H1 (cell line): ENCODE measurements at regions not wholly inside any gene's neighbourhood (a gene's known extent, or its start where the extent isn't known, plus 50 kb on each side); places are given as distances from the start of the nearest gene placed in this dataset.

Source experiments
- CTCF ChIA-PET: fragments of 300-600 bp; sonication (Branson Sonifier 250); formaldehyde crosslinking; loops from one replicate; lab custom pipeline; 2021; ENCODE audit not compliant: partially characterized antibody; lab: Charles Lee
- POLR2A ChIA-PET: fragments of 300-600 bp; sonication (Branson Sonifier 250); formaldehyde crosslinking; loops from one replicate; lab custom pipeline; 2021; ENCODE audit warnings: inconsistent platforms; ENCODE audit not compliant: partially characterized antibody; lab: Charles Lee
- DNase-seq, 2 experiments: peaks; one replicate each; pipeline versions ENCODE4 v3.0.0 to v3.0.0-alpha.2; 2010 to 2022; ENCODE audit warnings: low spot score in 2 of 2, low read depth in 1 of 2, mixed read lengths in 1 of 2
- FAIRE-seq: peaks from 2 replicates; lab custom pipeline; 2011; peaks lifted over from hg19 to GRCh38; lab: Jason Lieb, UNC
- H2AFZ ChIP-seq: 2 replicates; pipeline ENCODE4 v1.8.1; 2012; ENCODE audit warnings: low read length, inconsistent platforms
- H2AK5ac ChIP-seq: 2 replicates; pipeline ENCODE4 v1.6.1; 2013; ENCODE audit warnings: low read depth, low read length
- H2BK120ac ChIP-seq: replicated peaks from 2 replicates; pipeline ENCODE3; 2013; ENCODE audit warnings: low read depth, low read length, inconsistent platforms
- H2BK12ac ChIP-seq: 2 replicates; pipeline ENCODE4 v1.6.1; 2013; ENCODE audit warnings: low read depth, low read length
- H2BK15ac ChIP-seq: 2 replicates; pipeline ENCODE4 v1.6.1; 2013; ENCODE audit warnings: low read length
- H2BK20ac ChIP-seq: 2 replicates; pipeline ENCODE4 v1.6.1; 2013; ENCODE audit warnings: low read length
- H2BK5ac ChIP-seq: 2 replicates; pipeline ENCODE4 v1.6.1; 2013; ENCODE audit warnings: low read depth, low read length
- H3K14ac ChIP-seq: 2 replicates; pipeline ENCODE4 v1.6.1; 2013; ENCODE audit warnings: inconsistent platforms; ENCODE audit not compliant: insufficient read length
- H3K18ac ChIP-seq: 2 replicates; pipeline ENCODE4 v1.6.1; 2013; ENCODE audit warnings: low read length; ENCODE audit errors: extremely low read depth
- H3K23ac ChIP-seq: 2 replicates; pipeline ENCODE4 v1.6.1; 2013; ENCODE audit warnings: inconsistent platforms; ENCODE audit not compliant: insufficient read length
- H3K23me2 ChIP-seq: 2 replicates; pipeline ENCODE4 v1.6.1; 2013; ENCODE audit warnings: low read depth, low read length
- H3K27ac ChIP-seq: 2 replicates; pipeline ENCODE4 v1.6.1; 2011; ENCODE audit warnings: low read depth, low read length, inconsistent platforms
- H3K27me3 ChIP-seq, 4 experiments: replicated peaks in 1 of 4; 1 replicate in 1 of 4; 2 replicates in 3 of 4; pipeline versions ENCODE4 v1.6.1 to v1.8.1; 2011 to 2013; ENCODE audit warnings: low read length in 3 of 4, mild to moderate bottlenecking in 3 of 4, inconsistent platforms in 2 of 4, mixed read lengths in 2 of 4, moderate library complexity in 1 of 4; ENCODE audit not compliant: control insufficient read depth in 3 of 4, insufficient read depth in 3 of 4; ENCODE audit errors: extremely low read depth in 1 of 4
- H3K36me3 ChIP-seq, 4 experiments: 2 replicates each; pipeline versions ENCODE4 v1.6.1 to v1.8.1; 2011 to 2013; ENCODE audit warnings: mild to moderate bottlenecking in 4 of 4, low read length in 3 of 4, moderate library complexity in 2 of 4, control low read depth in 1 of 4, inconsistent platforms in 1 of 4; ENCODE audit not compliant: insufficient read depth in 4 of 4, control insufficient read depth in 2 of 4
- H3K4ac ChIP-seq: replicated peaks from 2 replicates; pipeline ENCODE3; 2013; ENCODE audit warnings: low read length, low read depth, mixed read lengths, inconsistent platforms; ENCODE audit not compliant: insufficient read length
- H3K4me1 ChIP-seq, 4 experiments: replicated peaks in 1 of 4; 1 replicate in 1 of 4; 2 replicates in 3 of 4; pipeline versions ENCODE4 v1.6.1 to v1.8.1; 2011 to 2013; ENCODE audit warnings: low read length in 3 of 4, inconsistent platforms in 2 of 4, mixed read lengths in 1 of 4; ENCODE audit not compliant: insufficient read depth in 4 of 4, control insufficient read depth in 3 of 4
- H3K4me2 ChIP-seq, 2 experiments: 2 replicates each; pipeline versions ENCODE4 v1.6.1 to v1.8.1; 2011 to 2013; ENCODE audit warnings: low read depth in 2 of 2, low read length in 2 of 2, control low read depth in 1 of 2, inconsistent platforms in 1 of 2, mild to moderate bottlenecking in 1 of 2; ENCODE audit not compliant: insufficient read depth in 1 of 2
- H3K4me3 ChIP-seq, 4 experiments: fragments of 200-600, 300-600 bp in 1 of 4; sonication (generic), shearing (Covaris generic), sonication (Bioruptor Twin) in 1 of 4; 2 replicates each; pipeline versions ENCODE4 v1.5.1 to v1.8.1; 2011 to 2016; ENCODE audit warnings: low read length in 4 of 4, low read depth in 3 of 4, control low read depth in 2 of 4, inconsistent platforms in 2 of 4, mild to moderate bottlenecking in 2 of 4, mixed read lengths in 1 of 4, moderate library complexity in 1 of 4; ENCODE audit not compliant: insufficient read depth in 2 of 4; ENCODE audit errors: extremely low read depth in 1 of 4
- H3K56ac ChIP-seq: replicated peaks from 2 replicates; pipeline ENCODE3; 2013; ENCODE audit warnings: low read depth, mild to moderate bottlenecking, mixed read lengths, low read length, inconsistent platforms; ENCODE audit not compliant: insufficient read length
- H3K79me1 ChIP-seq: 2 replicates; pipeline ENCODE4 v1.6.1; 2013; ENCODE audit warnings: low read depth, low read length, control low read depth
- H3K79me2 ChIP-seq, 2 experiments: 2 replicates each; pipeline versions ENCODE4 v1.6.1 to v1.8.1; 2012 to 2013; ENCODE audit warnings: low read length in 2 of 2, mild to moderate bottlenecking in 2 of 2, inconsistent platforms in 1 of 2; ENCODE audit not compliant: insufficient read depth in 2 of 2, control insufficient read depth in 1 of 2
- H3K9ac ChIP-seq, 4 experiments: replicated peaks in 1 of 4; 1 replicate in 1 of 4; 2 replicates in 3 of 4; pipeline versions ENCODE4 v1.6.1 to v1.8.1; 2011 to 2013; ENCODE audit warnings: low read depth in 3 of 4, low read length in 3 of 4, control low read depth in 2 of 4, mild to moderate bottlenecking in 2 of 4, moderate library complexity in 2 of 4, inconsistent platforms in 1 of 4; ENCODE audit errors: extremely low read depth in 1 of 4
- H3K9me3 ChIP-seq, 2 experiments: 2 replicates each; pipeline versions ENCODE4 v1.6.1 to v1.8.1; 2012 to 2013; ENCODE audit warnings: mild to moderate bottlenecking in 2 of 2, moderate library complexity in 2 of 2, control low read depth in 1 of 2, inconsistent platforms in 1 of 2, low read depth in 1 of 2, low read length in 1 of 2, mixed read lengths in 1 of 2; ENCODE audit not compliant: insufficient read depth in 2 of 2
- H4K20me1 ChIP-seq, 2 experiments: replicated peaks in 1 of 2; 2 replicates each; pipeline versions ENCODE3 to v1.8.1; 2011 to 2013; ENCODE audit warnings: inconsistent platforms in 2 of 2, low read length in 2 of 2, mild to moderate bottlenecking in 1 of 2; ENCODE audit not compliant: insufficient read depth in 2 of 2, control insufficient read depth in 1 of 2
- H4K5ac ChIP-seq: 2 replicates; pipeline ENCODE4 v1.6.1; 2013; ENCODE audit warnings: low read length, low read depth, mixed read lengths, inconsistent platforms; ENCODE audit not compliant: insufficient read length
- H4K8ac ChIP-seq: 2 replicates; pipeline ENCODE4 v1.8.0; 2013; ENCODE audit warnings: mild to moderate bottlenecking, moderate library complexity, low read length, inconsistent platforms; ENCODE audit not compliant: insufficient read depth; ENCODE audit errors: extremely low read depth
- H4K91ac ChIP-seq: replicated peaks from 2 replicates; pipeline ENCODE3; 2013; ENCODE audit warnings: low read length, mixed read lengths, inconsistent platforms; ENCODE audit not compliant: insufficient read length
- ASH2L ChIP-seq: fragments of 200-600, 300-600 bp; sonication (generic); IDR thresholded peaks from one replicate; pipeline ENCODE4 v1.7.1; 2017; ENCODE audit warnings: low read length
- POU5F1 ChIP-seq: IDR thresholded peaks from 2 replicates; pipeline ENCODE4 v1.6.1; 2011; ENCODE audit warnings: low read depth, mild to moderate bottlenecking, low read length, moderate library complexity
- SP1 ChIP-seq: IDR thresholded peaks from 2 replicates; pipeline ENCODE4 v1.6.1; 2011; ENCODE audit warnings: low read depth, low read length
- WGBS, 2 experiments: shearing (Covaris generic) in 1 of 2; methylation state at CpG; one replicate each; pipeline versions ENCODE4 v1.1.6 to v1.1.7; 2013 to 2015; ENCODE audit warnings: low lambda C conversion rate in 2 of 2, mixed read lengths in 2 of 2, inconsistent platforms in 1 of 2, low coverage in 1 of 2, missing lambda C conversion rate in 1 of 2; ENCODE audit not compliant: insufficient replicate concordance in 2 of 2, insufficient coverage in 1 of 2, insufficient read length in 1 of 2; ENCODE audit errors: extremely low coverage in 1 of 2, missing lambda C conversion rate in 1 of 2; 5-methylcytosine and 5-hydroxymethylcytosine counted together

DNA sequence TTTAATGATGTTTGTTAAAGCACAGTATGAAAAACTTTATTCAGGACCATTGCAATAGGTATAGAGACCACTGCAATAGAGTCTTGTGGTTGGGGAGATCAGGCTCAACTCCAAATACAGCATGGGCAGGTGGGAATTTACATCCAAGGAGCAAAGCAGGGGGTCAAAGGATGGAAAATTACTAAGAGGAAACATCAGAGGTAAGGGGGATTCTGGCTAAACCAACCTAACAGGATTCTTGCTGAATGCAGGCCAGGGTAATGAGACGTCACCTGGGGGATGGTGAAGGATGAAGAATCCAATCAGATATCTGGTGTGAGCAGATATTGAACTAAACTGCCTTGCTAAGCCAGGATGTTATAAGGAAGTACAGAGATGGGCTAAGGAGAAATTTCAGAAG is 126.6 kb upstream of the MIR17HG start:
- Histone ChIP-seq H3K4me3 (no peak overlapping the region), H2AFZ (no peak overlapping the region), H2BK120ac (no peak overlapping the region), H3K27me3 (peaks cover 0 to 23% (median 7%) of the 10 kb centered on the region in 4 experiments; a peak in 4 of 7 replicates), H3K36me3 (no peaks in the 10 kb centered on the region), H2BK20ac (no peak overlapping the region), H3K9ac (no peak overlapping the region), H4K5ac (no peak overlapping the region), H3K4ac (no peak overlapping the region), H3K23ac (no peak overlapping the region), H3K79me2 (no peaks in the 10 kb centered on the region), H3K4me1 (peaks cover 0 to 6% (median 2%) of the 10 kb centered on the region in 4 experiments; a peak in 3 of 7 replicates), H3K9me3 (no peaks in the 10 kb centered on the region), H3K23me2 (no peaks in the 10 kb centered on the region), H2BK12ac (no peak overlapping the region), H3K4me2 (peak overlapping the region in 1 of 2 experiments; percentile 51; a peak in 1 of 4 replicates), H4K20me1 (no peaks in the 10 kb centered on the region), H4K8ac (no peak overlapping the region), H3K56ac (no peak overlapping the region), H2AK5ac (no peak overlapping the region), H3K18ac (no peak overlapping the region), H2BK5ac (no peak overlapping the region), H3K79me1 (no peaks in the 10 kb centered on the region), H2BK15ac (no peak overlapping the region), H3K14ac (no peak overlapping the region), H4K91ac (no peak overlapping the region), H3K27ac (no peak overlapping the region)
- FAIRE-seq (no peak), DNase-seq (no peak)
- 29% methylated on average over 1 of the region's 1 CpG; no CpG with 5 or more reads in 1 of the 2 experiments for WGBS, 2 experiments
- TF ChIP-seq SP1 (peak; percentile 85), POU5F1 (no peak), ASH2L (peak; percentile 21)
- CTCF ChIA-PET = no interaction called here
- POLR2A ChIA-PET = no interaction called here
